Keratinocyte (primary cell): ENCODE measurements at regions not wholly inside any gene's neighbourhood (a gene's known extent, or its start where the extent isn't known, plus 50 kb on each side); places are given as distances from the start of the nearest gene placed in this dataset.

Experiments
- DNase-seq: peaks from one replicate; pipeline ENCODE4 v3.0.0-alpha.2; 2011; ENCODE audit warnings: low read depth, missing footprints, low spot score
- FAIRE-seq: peaks from 2 replicates; lab custom pipeline; 2011; peaks lifted over from hg19 to GRCh38; lab: Jason Lieb, UNC
- H2AFZ ChIP-seq: 2 replicates; pipeline ENCODE4 v1.6.0; 2012; ENCODE audit warnings: low read length, control low read depth, inconsistent platforms; ENCODE audit not compliant: control insufficient read depth
- H3K27ac ChIP-seq: 2 replicates; pipeline ENCODE4 v1.5.1; 2011; ENCODE audit warnings: low read length; ENCODE audit not compliant: control insufficient read depth, insufficient read depth
- H3K27me3 ChIP-seq: 3 replicates; pipeline ENCODE4 v1.6.0; 2011; ENCODE audit warnings: low read length; ENCODE audit not compliant: control insufficient read depth, insufficient read depth; ENCODE audit errors: extremely low read depth
- H3K36me3 ChIP-seq, 2 experiments: 2 replicates in 1 of 2; 3 replicates in 1 of 2; pipeline ENCODE4 v1.5.1; 2011; ENCODE audit warnings: low read length in 2 of 2, mild to moderate bottlenecking in 1 of 2; ENCODE audit not compliant: control insufficient read depth in 2 of 2, insufficient read depth in 2 of 2; ENCODE audit errors: extremely low read depth in 1 of 2
- H3K4me1 ChIP-seq: 3 replicates; pipeline ENCODE4 v1.5.1; 2011; ENCODE audit warnings: low read length; ENCODE audit not compliant: control insufficient read depth, insufficient read depth; ENCODE audit errors: extremely low read depth
- H3K4me2 ChIP-seq: 3 replicates; pipeline ENCODE4 v1.6.0; 2011; ENCODE audit warnings: low read depth, low read length; ENCODE audit not compliant: control insufficient read depth, insufficient read depth; ENCODE audit errors: extremely low read depth
- H3K4me3 ChIP-seq, 3 experiments: fragments of 200-600 bp in 1 of 3; sonication (generic) in 1 of 3; 2 replicates in 2 of 3; 3 replicates in 1 of 3; pipeline ENCODE4 v1.5.1; 2011 to 2016; ENCODE audit warnings: low read length in 3 of 3, mild to moderate bottlenecking in 3 of 3, control low read depth in 2 of 3, inconsistent platforms in 1 of 3, low read depth in 1 of 3, mixed read lengths in 1 of 3, mixed run types in 1 of 3, moderate library complexity in 1 of 3; ENCODE audit not compliant: control insufficient read depth in 2 of 3, insufficient read depth in 2 of 3; ENCODE audit errors: extremely low read depth in 1 of 3
- H3K79me2 ChIP-seq: 2 replicates; pipeline ENCODE4 v1.6.0; 2012; ENCODE audit warnings: low read length; ENCODE audit not compliant: control insufficient read depth, insufficient read depth
- H3K9ac ChIP-seq: 3 replicates; pipeline ENCODE4 v1.6.0; 2011; ENCODE audit warnings: low read length; ENCODE audit not compliant: control insufficient read depth, insufficient read depth; ENCODE audit errors: extremely low read depth
- H3K9me1 ChIP-seq: 3 replicates; pipeline ENCODE4 v1.6.0; 2011; ENCODE audit warnings: low read length; ENCODE audit not compliant: control insufficient read depth, insufficient read depth; ENCODE audit errors: extremely low read depth
- H3K9me3 ChIP-seq: 2 replicates; pipeline ENCODE4 v1.5.1; 2012; ENCODE audit warnings: low read depth, low read length; ENCODE audit not compliant: control insufficient read depth
- H4K20me1 ChIP-seq: 3 replicates; pipeline ENCODE4 v1.6.0; 2011; ENCODE audit warnings: low read length; ENCODE audit not compliant: control insufficient read depth, insufficient read depth; ENCODE audit errors: extremely low read depth
- EZH2 ChIP-seq: IDR thresholded peaks from one replicate; pipeline ENCODE4 v1.6.1; 2012; ENCODE audit warnings: inconsistent platforms, mild to moderate bottlenecking, low read length, moderate library complexity
- dilution Hi-C: fragments of 300-500 bp; cut with MboI; formaldehyde crosslinking; loops from one replicate; pipeline ENCODE4 v1.7.0; 2020; ENCODE audit warnings: low sequenced_read_pairs; ENCODE audit not compliant: extremely low pct_ligation_motif_present
- TF ChIP-seq, protein P1 (sequence below), 3 experiments: IDR thresholded peaks in 1 of 3; conservative IDR thresholded peaks in 1 of 3; optimal IDR thresholded peaks in 1 of 3; 2 replicates in 2 of 3; 3 replicates in 1 of 3; pipeline versions ENCODE3 to v1.5.1; 2011; ENCODE audit warnings: low read length in 3 of 3, mild to moderate bottlenecking in 3 of 3, moderate library complexity in 2 of 3, control low read depth in 1 of 3, inconsistent platforms in 1 of 3; ENCODE audit not compliant: insufficient read depth in 2 of 3; ENCODE audit errors: extremely low read depth in 1 of 3

DNA sequence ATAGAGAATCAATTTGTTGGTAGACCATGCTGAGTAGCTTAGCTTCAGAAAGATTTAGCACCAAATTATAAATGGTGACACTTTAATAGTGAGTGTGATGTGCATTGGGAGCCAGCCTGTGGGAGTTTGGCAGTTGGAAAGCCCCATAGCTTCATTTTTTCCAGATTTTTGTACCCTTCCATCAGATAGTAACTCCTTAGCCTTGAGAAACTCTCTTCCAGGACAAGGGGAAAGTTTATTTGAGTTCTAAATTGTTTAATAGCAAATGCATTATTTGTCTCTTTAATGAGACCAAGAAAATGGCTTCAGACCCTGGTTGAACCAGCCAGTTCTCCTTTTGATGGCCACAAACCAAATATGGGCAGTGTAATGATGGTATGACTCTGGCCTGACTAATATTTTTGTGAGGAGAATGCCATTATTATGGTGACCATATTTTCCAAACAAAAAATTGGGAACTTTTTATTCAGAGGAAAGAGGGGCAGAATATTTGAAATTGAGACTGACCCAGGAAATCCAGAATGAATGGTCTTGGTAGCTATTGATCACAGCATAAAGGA, 49.8 kb downstream of the PLCE1 start:
- Histone ChIP-seq H2AFZ (no peak overlapping the region), H3K79me2 (no peaks in the 10 kb centered on the region), H4K20me1 (no peaks in the 10 kb centered on the region), H3K4me2 (no peak overlapping the region), H3K9me1 (no peaks in the 10 kb centered on the region), H3K36me3 (no peaks in the 10 kb centered on the region), H3K9me3 (no peaks in the 10 kb centered on the region), H3K27me3 (no peaks in the 10 kb centered on the region), H3K9ac (no peak overlapping the region), H3K4me3 (no peak overlapping the region), H3K27ac (no peak overlapping the region), H3K4me1 (no peaks in the 10 kb centered on the region)
- dilution Hi-C loops, result no loop called here
- DNase-seq (no peak), FAIRE-seq (no peak)
- TF ChIP-seq EZH2, result no peak
- TF ChIP-seq, protein P1, sequence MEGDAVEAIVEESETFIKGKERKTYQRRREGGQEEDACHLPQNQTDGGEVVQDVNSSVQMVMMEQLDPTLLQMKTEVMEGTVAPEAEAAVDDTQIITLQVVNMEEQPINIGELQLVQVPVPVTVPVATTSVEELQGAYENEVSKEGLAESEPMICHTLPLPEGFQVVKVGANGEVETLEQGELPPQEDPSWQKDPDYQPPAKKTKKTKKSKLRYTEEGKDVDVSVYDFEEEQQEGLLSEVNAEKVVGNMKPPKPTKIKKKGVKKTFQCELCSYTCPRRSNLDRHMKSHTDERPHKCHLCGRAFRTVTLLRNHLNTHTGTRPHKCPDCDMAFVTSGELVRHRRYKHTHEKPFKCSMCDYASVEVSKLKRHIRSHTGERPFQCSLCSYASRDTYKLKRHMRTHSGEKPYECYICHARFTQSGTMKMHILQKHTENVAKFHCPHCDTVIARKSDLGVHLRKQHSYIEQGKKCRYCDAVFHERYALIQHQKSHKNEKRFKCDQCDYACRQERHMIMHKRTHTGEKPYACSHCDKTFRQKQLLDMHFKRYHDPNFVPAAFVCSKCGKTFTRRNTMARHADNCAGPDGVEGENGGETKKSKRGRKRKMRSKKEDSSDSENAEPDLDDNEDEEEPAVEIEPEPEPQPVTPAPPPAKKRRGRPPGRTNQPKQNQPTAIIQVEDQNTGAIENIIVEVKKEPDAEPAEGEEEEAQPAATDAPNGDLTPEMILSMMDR (optimal IDR thresholded peaks at IDR 0.05 in 1 of 3, IDR thresholded peaks at IDR 0.05 in 1 of 3, conservative IDR thresholded peaks at IDR 0.05 in 1 of 3; ENCODE audit: extremely low read depth in 1 of 3, insufficient read depth in 2 of 3, low read length in 3 of 3), result no peak

DNA sequence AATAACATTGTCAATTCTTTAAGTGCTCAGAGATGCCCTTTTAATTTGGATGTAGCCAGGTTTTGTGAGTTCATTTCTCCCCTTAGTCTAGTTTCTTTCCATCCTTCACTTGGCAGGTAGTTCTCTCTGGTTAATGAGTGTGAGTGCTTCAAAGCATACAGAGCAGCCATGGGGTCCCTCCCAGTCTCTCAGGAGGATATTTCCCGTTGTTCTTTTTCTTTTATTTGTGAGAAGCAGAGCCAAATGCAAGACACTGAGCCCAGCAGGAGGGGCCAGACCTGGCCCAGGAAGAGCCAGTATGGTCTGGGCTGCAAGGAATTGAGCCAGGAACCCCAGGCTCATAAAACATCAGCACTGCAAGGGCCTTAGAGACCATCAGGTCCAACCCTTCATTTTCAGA, 52.4 kb downstream of the PLCE1 start:
- Histone ChIP-seq H3K9me3 (no peaks in the 10 kb centered on the region), H2AFZ (no peak overlapping the region), H3K4me3 (no peak overlapping the region), H3K4me1 (no peaks in the 10 kb centered on the region), H3K79me2 (no peaks in the 10 kb centered on the region), H3K9ac (no peak overlapping the region), H3K4me2 (no peak overlapping the region), H3K9me1 (no peaks in the 10 kb centered on the region), H3K27ac (no peak overlapping the region), H4K20me1 (no peaks in the 10 kb centered on the region), H3K36me3 (no peaks in the 10 kb centered on the region), H3K27me3 (no peaks in the 10 kb centered on the region)
- TF ChIP-seq, protein P1 (optimal IDR thresholded peaks at IDR 0.05 in 1 of 3, IDR thresholded peaks at IDR 0.05 in 1 of 3, conservative IDR thresholded peaks at IDR 0.05 in 1 of 3; ENCODE audit: extremely low read depth in 1 of 3, insufficient read depth in 2 of 3, low read length in 3 of 3), result no peak
- no peak for TF ChIP-seq EZH2
- dilution Hi-C loops, result no loop called here
- FAIRE-seq (no peak), DNase-seq (no peak)
